HCT116 (cell line): ENCODE measurements at regions not wholly inside any gene's neighbourhood (a gene's known extent, or its start where the extent isn't known, plus 50 kb on each side); places are given as distances from the start of the nearest gene placed in this dataset.

Source experiments
- ATAC-seq: fragments of 200-7000 bp; cut with Tn5 transposase; 2 replicates; pipeline ENCODE4 v1.9.1; 2020; ENCODE audit warnings: mild to moderate bottlenecking, moderate library complexity
- BruUV-seq: library from RNA; stranded (reverse); fragments of 400-500 nt; replicated peaks from 2 replicates; lab custom pipeline; 2021; lab: Mats Ljungman, UMichigan
- CTCF ChIA-PET: fragments of 300-600 bp; sonication (Branson Sonifier 250); formaldehyde crosslinking; loops from one replicate; lab custom pipeline; 2021; ENCODE audit warnings: antibody characterized with exemption; lab: Charles Lee
- POLR2A ChIA-PET: fragments of 300-600, 350-600 bp; sonication (Branson Sonifier 250); formaldehyde crosslinking; loops from one replicate; lab custom pipeline; 2021; ENCODE audit warnings: antibody characterized with exemption; lab: Charles Lee
- RAD21 ChIA-PET, 2 experiments: fragments of 300-600 bp; sonication (Branson Sonifier 250); formaldehyde crosslinking; loops; one replicate each; lab custom pipeline; 2023; ENCODE audit warnings: low total read pairs in 2 of 2; ENCODE audit not compliant: uncharacterized antibody in 2 of 2, unreplicated experiment in 2 of 2, low non-redundant PET in 1 of 2; lab: Charles Lee
- DNase-seq: peaks from one replicate; pipeline ENCODE4 v3.0.0-alpha.2; 2010; ENCODE audit warnings: low read depth, low spot score
- H2AFZ ChIP-seq: fragments of 200-600 bp; shearing (Covaris generic), sonication (generic); 2 replicates; pipeline ENCODE4 v1.6.1; 2017; ENCODE audit warnings: low read depth, mixed run types, mixed read lengths, antibody characterized with exemption, low read length; ENCODE audit not compliant: poor library complexity, severe bottlenecking
- H3K27ac ChIP-seq: 2 replicates; pipeline ENCODE4 v1.5.1; 2012; ENCODE audit warnings: low read depth, low read length
- H3K27me3 ChIP-seq: fragments of 200-600 bp; sonication (generic); 2 replicates; pipeline ENCODE4 v1.6.1; 2016; ENCODE audit warnings: mixed run types, low read length, mixed read lengths; ENCODE audit not compliant: insufficient read depth
- H3K36me3 ChIP-seq, 2 experiments: fragments of 200-500 bp in 1 of 2; fragments of 200-600 bp in 1 of 2; sonication (Bioruptor generic) in 1 of 2; sonication (generic) in 1 of 2; 2 replicates each; pipeline versions ENCODE4 v1.5.1 to v1.6.1; 2014 to 2016; ENCODE audit warnings: low read length in 2 of 2, inconsistent platforms in 1 of 2, mixed read lengths in 1 of 2, mixed run types in 1 of 2; ENCODE audit not compliant: insufficient read depth in 2 of 2, control insufficient read depth in 1 of 2
- H3K4me1 ChIP-seq, 2 experiments: fragments of 200-600 bp in 1 of 2; sonication (generic) in 1 of 2; 2 replicates each; pipeline versions ENCODE4 v1.5.1 to v1.6.1; 2012 to 2017; ENCODE audit warnings: low read length in 2 of 2, inconsistent platforms in 1 of 2, mild to moderate bottlenecking in 1 of 2, mixed read lengths in 1 of 2, mixed run types in 1 of 2, moderate library complexity in 1 of 2; ENCODE audit not compliant: insufficient read depth in 2 of 2, control insufficient read depth in 1 of 2
- H3K4me2 ChIP-seq: fragments of 200-600 bp; sonication (generic); 2 replicates; pipeline ENCODE4 v1.6.1; 2017; ENCODE audit warnings: mixed run types, low read length, mixed read lengths
- H3K4me3 ChIP-seq, 2 experiments: fragments of 200-600 bp in 1 of 2; sonication (generic) in 1 of 2; replicated peaks in 1 of 2; 2 replicates each; pipeline ENCODE4 v1.5.1; 2011 to 2016; ENCODE audit warnings: low read length in 2 of 2, control low read depth in 1 of 2, low read depth in 1 of 2, mild to moderate bottlenecking in 1 of 2, mixed read lengths in 1 of 2, mixed run types in 1 of 2
- H3K79me2 ChIP-seq: fragments of 200-600 bp; sonication (generic); 2 replicates; pipeline ENCODE4 v1.6.1; 2017; ENCODE audit warnings: mild to moderate bottlenecking, mixed run types, low read length, moderate library complexity, mixed read lengths; ENCODE audit not compliant: insufficient read depth
- H3K9ac ChIP-seq: fragments of 200-600 bp; sonication (generic); 2 replicates; pipeline ENCODE4 v1.6.1; 2016; ENCODE audit warnings: low read length, mixed read lengths
- H3K9me2 ChIP-seq: fragments of 200-600 bp; sonication (generic), shearing (Covaris generic); 2 replicates; pipeline ENCODE4 v1.6.1; 2017; ENCODE audit warnings: mixed run types, mild to moderate bottlenecking, moderate library complexity; ENCODE audit not compliant: insufficient read depth
- H3K9me3 ChIP-seq, 2 experiments: fragments of 200-500 bp in 1 of 2; fragments of 200-600 bp in 1 of 2; sonication (Bioruptor generic) in 1 of 2; sonication (generic) in 1 of 2; 2 replicates each; pipeline ENCODE4 v1.6.1; 2014 to 2017; ENCODE audit warnings: low read length in 2 of 2, mixed read lengths in 2 of 2, inconsistent platforms in 1 of 2, low read depth in 1 of 2, mild to moderate bottlenecking in 1 of 2, mixed run types in 1 of 2, moderate library complexity in 1 of 2; ENCODE audit not compliant: control insufficient read depth in 1 of 2, insufficient read depth in 1 of 2
- H4K20me1 ChIP-seq: fragments of 200-600 bp; sonication (generic), shearing (Covaris generic); 2 replicates; pipeline ENCODE4 v1.6.1; 2017; ENCODE audit warnings: mixed run types, mild to moderate bottlenecking, moderate library complexity; ENCODE audit not compliant: insufficient read depth
- CBX3 ChIP-seq: IDR thresholded peaks from 2 replicates; pipeline ENCODE4 v1.6.1; 2012; ENCODE audit warnings: low read depth
- EZH2phosphoT487 ChIP-seq: fragments of 200-600 bp; IDR thresholded peaks from 2 replicates; pipeline ENCODE4 v1.6.1; 2018; ENCODE audit warnings: antibody characterized with exemption, borderline replicate concordance
- POLR2AphosphoS5 ChIP-seq: IDR thresholded peaks from 2 replicates; pipeline ENCODE4 v1.6.1; 2011; ENCODE audit warnings: mild to moderate bottlenecking, low read depth, low read length, moderate library complexity
- TCF7L2 ChIP-seq: IDR thresholded peaks from 2 replicates; pipeline ENCODE4 v1.7.0; 2011; ENCODE audit warnings: borderline replicate concordance, inconsistent platforms; ENCODE audit not compliant: insufficient read depth, insufficient read length; ENCODE audit errors: extremely low read depth
- YY1 ChIP-seq: IDR thresholded peaks from 2 replicates; pipeline ENCODE4 v1.6.1; 2011; ENCODE audit warnings: low read length, low read depth, moderate library complexity, mild to moderate bottlenecking; ENCODE audit not compliant: insufficient replicate concordance; ENCODE audit errors: extremely low read depth
- ZFX ChIP-seq: fragments of 450-650 bp; IDR thresholded peaks from 2 replicates; pipeline ENCODE4 v1.6.1; 2017
- intact Hi-C: fragments of 100-400 bp; cut with micrococcal nuclease; formaldehyde crosslinking; loops from 2 replicates; pipeline ENCODE4 v1.10.0; 2022
- TF ChIP-seq, protein P1 (sequence below): IDR thresholded peaks from 2 replicates; pipeline ENCODE4 v1.6.1; 2012
- TF ChIP-seq, protein P2 (sequence below): IDR thresholded peaks from 2 replicates; pipeline ENCODE4 v1.6.1; 2012; ENCODE audit warnings: low read depth

DNA sequence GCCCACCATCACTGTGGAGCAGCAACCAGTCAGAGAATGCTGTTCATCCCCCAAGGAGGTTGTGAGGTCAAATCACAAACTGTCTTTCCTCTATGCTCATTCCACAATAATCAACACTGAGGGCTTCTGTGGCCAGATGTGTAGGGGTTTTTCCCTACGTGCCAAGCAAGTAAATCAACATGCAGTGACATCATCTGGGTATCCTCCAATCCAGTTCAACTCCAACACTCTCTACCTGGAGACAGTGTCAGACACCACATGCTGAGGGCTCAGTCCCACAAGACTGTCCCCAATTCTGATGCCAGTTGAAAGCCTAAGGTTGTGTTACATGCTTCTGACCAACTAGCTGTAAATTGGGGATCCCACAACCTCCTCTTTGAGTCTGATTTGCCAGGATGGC lies 57.3 kb upstream of the DMRT1 start:
- CTCF ChIA-PET, result no interaction called here
- Histone ChIP-seq H3K9me2 (no peaks in the 10 kb centered on the region), H3K36me3 (no peaks in the 10 kb centered on the region), H3K4me1 (no peaks in the 10 kb centered on the region), H4K20me1 (no peaks in the 10 kb centered on the region), H3K27me3 (no peaks in the 10 kb centered on the region), H3K27ac (no peak overlapping the region), H3K4me3 (no peak overlapping the region), H3K79me2 (no peaks in the 10 kb centered on the region), H2AFZ (no peak overlapping the region), H3K9ac (no peak overlapping the region), H3K4me2 (no peak overlapping the region), H3K9me3 (no peaks in the 10 kb centered on the region)
- no TSS peak for BruUV-seq
- RAD21 ChIA-PET, result no interaction called here
- DNase-seq (no peak), ATAC-seq (no peak)
- POLR2A ChIA-PET, result no interaction called here
- TF ChIP-seq ZFX (no peak), CBX3 (no peak), POLR2AphosphoS5 (no peak), TCF7L2 (no peak), EZH2phosphoT487 (no peak), YY1 (no peak)
- TF ChIP-seq, protein P1, sequence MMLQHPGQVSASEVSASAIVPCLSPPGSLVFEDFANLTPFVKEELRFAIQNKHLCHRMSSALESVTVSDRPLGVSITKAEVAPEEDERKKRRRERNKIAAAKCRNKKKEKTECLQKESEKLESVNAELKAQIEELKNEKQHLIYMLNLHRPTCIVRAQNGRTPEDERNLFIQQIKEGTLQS, result no peak
- TF ChIP-seq, protein P2, sequence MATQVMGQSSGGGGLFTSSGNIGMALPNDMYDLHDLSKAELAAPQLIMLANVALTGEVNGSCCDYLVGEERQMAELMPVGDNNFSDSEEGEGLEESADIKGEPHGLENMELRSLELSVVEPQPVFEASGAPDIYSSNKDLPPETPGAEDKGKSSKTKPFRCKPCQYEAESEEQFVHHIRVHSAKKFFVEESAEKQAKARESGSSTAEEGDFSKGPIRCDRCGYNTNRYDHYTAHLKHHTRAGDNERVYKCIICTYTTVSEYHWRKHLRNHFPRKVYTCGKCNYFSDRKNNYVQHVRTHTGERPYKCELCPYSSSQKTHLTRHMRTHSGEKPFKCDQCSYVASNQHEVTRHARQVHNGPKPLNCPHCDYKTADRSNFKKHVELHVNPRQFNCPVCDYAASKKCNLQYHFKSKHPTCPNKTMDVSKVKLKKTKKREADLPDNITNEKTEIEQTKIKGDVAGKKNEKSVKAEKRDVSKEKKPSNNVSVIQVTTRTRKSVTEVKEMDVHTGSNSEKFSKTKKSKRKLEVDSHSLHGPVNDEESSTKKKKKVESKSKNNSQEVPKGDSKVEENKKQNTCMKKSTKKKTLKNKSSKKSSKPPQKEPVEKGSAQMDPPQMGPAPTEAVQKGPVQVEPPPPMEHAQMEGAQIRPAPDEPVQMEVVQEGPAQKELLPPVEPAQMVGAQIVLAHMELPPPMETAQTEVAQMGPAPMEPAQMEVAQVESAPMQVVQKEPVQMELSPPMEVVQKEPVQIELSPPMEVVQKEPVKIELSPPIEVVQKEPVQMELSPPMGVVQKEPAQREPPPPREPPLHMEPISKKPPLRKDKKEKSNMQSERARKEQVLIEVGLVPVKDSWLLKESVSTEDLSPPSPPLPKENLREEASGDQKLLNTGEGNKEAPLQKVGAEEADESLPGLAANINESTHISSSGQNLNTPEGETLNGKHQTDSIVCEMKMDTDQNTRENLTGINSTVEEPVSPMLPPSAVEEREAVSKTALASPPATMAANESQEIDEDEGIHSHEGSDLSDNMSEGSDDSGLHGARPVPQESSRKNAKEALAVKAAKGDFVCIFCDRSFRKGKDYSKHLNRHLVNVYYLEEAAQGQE, result no peak
- intact Hi-C loops, result no loop called here
